GM19328 (cell line): ENCODE measurements at regions not wholly inside any gene's neighbourhood (a gene's known extent, or its start where the extent isn't known, plus 50 kb on each side); places are given as distances from the start of the nearest gene placed in this dataset.

Source experiments
- ATAC-seq: cut with Tn5 transposase; IDR thresholded peaks from one replicate; pipeline ENCODE4 v1.9.1; 2021; ENCODE audit warnings: mild to moderate bottlenecking, moderate library complexity; ENCODE audit not compliant: unreplicated experiment

DNA sequence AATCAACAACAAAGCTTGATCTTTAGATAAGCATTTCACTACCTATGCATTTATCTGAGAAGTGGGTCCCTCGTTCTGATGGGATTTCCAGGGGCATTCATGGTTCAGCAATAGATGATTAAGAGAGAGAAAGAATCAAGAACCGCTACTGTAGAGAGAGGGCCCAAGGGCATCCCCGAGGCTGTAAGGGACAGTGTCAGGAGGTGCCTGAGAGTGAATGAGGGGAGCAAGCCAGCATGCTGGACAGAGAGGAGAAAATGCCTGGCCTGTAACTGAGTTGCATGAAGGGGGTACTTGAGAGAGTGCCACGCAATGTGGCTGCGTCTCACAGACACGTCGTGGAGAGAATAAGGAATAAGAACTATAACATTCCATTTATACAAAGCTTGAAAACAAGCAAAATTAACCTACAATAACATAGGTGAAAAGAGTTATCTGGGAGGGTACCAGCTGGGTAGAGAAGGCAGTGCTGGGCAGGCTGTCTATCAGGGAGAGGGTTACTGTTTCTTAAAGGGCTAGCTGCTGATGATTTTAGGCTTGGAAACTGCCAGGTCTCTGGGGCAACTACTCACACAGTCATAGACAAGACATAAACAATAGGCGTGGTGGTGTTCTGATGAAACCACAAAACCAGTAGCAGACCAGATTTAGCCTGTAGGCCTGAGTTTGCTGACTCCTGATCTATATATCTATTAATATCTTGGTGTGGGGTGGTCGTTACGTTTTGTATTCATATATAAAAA, 374.6 kb upstream of the CFAP20DC start:
- ATAC-seq = no peak

DNA sequence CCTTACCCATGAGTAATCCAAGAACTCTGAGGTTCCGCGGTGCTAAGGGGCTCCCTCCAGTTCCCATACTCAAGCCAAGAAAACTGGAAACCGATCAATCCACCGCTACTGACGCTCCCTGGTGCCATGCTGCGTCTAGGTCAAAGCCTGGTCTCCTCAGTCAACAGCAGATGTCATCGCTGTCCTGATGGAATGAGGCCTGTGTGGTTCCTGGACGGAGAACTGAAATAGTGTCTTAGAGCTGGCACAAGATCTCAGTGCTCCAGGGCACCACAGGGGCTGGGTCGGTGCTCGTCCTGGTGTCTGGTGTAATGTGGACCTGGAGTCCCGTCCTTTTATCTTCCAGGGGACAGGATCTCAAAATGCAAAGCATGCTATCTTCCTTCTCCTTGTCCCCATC, 373.9 kb upstream of the CFAP20DC start:
- ATAC-seq = no peak

DNA sequence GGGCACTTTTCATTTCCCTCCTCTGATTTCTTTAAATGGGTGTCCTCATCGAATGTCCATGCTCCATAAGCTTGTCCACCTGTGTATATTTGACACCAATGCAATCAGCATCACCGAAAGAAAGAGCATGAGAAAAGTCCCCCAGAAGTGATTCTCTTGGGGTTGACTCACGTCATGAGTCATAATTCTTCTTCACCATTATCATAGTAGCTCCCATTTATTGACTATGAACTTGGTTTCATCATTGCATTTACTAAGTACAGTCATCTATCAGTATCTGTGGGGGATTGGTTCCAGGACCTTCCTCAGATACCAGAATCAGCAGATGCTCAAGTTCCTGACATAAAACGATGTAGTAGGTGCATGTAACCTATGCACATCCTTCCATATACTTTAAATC, 372.5 kb upstream of the CFAP20DC start:
- ATAC-seq = no peak

DNA sequence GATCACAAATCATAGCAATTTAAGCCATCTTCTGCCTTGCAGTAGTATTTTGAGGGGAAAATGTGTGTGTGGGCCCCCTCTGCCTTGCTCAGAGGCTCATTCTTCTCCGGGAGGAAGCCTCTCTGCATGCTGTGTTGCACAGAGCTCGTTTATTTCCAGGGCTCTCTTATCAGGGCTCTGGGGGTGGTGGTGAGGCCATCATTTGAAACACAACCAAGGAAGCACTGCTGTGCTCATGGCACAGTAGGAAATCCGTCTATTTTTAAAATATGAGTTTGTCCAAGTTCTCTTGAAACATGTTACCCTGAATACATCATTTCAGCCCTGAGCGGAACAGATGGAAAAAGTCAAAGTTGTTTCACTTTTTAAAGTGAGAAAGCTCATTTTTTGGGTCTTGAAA, 369.0 kb upstream of the CFAP20DC start:
- ATAC-seq = no peak

DNA sequence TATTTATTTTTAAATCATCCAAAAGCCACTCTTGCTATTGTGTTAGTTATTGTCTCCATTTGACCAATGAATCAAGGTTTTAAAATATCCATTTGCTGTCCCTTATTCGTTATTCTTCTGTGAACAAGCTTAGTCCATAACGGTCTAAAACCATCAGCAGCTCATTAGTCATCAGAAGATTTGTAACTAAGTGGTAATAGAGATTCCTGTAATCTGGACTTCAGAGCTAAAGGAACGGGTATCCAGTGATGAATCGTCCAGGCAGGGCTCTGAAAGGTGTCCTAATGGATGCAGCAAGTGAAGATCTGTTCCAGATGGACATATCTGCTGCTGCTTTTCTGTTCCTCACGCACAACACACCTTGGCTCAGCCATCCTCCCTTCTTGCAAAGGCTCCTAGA, 362.7 kb upstream of the CFAP20DC start:
- no peak for ATAC-seq

DNA sequence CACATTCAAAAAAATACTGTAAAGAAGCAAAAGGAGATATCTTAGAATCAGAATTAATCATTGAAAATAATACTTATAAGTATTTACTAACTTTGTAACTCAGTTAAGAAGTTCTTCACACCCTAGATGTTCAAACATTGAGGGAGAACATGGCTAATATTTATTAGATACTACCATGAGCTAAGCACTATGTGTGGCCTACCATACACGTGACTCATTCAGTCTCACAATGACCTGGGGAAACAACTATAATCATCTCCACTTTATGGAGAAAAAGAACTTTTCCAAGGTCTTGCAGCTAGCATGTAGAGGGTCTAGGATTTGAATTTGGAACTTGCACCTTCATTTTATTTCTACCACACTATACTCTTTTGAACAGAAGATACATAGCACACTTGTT, 361.9 kb upstream of the CFAP20DC start:
- ATAC-seq = no peak

DNA sequence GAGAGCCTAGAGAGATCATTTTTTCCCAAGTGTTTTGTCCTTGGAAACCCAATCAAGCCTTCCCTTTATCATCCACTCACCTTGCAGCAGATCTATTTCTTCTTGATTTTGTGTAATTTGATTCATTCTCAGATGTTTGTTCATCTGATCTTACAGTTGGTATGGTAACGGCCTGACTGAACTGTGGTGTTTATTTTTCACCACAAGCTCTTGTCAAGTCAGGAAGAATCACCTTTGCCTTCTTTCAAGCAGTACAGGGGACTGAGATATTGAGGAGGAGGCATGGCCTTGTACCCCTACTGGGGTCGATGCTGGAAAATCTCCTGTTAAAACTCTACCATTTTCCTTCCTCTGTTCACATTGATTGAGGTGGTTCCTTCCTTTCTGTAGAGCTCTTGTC, 361.4 kb upstream of the CFAP20DC start:
- no peak for ATAC-seq

DNA sequence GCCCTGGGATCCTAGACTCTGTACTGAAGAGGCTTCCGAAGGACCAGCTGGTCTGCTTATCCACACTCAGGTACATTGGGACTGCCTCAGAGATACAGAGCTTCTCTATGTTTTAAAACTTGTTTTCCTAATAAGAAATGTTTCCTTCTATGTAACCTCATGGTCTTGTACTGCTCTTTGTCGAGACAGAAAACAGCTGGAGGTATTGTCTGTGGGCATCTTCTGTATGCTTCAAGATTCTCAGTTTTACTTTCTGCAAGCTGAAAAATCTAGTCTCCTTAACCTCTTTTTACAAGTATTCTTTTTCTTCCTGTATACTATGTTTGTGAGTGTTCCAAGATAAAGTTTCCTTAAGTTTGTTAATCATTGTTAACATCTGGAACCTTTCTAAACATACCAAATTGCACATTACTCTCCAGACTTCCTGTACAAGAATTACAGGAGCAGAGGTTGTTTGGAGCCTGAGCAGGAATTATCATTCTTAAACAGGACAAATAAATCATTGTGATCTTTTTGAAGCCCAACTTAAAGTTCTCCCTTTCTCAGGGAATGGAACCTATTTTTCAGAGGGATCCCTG, 358.3 kb upstream of the CFAP20DC start:
- ATAC-seq = no peak

DNA sequence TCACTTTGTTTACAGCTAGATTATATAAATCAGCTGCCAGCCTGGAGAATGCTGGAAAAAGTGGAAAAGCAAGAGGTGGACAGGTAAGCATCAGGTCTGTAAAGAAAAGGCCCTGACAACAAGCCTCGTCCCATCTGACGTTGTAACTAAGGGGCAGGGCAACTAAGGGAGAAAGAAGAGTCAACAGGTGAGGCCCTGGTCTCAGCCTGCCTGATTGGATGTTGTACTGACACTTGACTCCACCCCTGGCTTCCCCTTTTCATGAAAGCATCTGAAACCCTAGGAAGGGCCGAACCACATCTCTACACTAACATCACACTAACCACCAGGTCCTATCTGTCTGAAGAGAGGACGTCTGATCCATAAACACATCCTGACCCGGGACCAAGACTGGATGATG, 357.6 kb upstream of the CFAP20DC start:
- no peak for ATAC-seq

DNA sequence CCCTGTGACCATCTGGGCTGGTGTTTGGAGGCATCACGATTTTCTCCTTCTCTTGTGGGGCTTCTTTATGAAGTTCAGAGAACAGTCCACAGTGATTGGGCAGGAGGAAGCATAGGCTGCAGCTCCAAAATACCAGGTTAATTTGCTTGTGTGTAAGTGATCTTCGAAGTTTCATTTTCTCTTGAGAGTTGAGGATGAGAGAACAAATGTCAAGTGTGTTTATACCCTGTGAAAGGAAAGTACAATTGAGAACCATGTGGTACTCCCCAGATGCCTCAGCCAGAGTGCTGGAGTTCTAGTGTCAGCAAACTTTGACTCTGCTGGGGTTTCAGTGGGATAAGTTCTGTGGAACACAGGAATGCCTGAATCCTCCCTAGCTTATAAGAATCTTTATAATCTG, 357.1 kb upstream of the CFAP20DC start:
- peak; percentile 88 for ATAC-seq

DNA sequence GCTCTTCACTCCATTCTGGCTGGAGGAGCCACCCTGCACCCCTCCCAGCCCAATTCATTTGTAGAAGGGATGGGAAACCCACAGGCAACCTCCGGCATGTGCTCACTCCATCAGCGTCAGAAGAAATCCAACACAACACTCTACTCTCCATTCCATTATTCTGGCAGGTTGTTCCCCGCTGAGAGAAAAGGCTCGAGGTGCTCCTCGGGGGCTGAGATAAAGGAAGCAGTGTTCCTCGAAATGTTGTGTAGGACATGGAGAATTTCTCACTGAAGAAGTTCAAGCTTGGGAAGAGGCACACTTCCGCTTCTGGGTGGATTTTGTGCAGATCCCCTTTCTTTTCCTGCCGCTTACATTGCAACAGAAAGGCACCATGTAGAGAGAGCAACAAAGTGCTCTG, 355.0 kb upstream of the CFAP20DC start:
- ATAC-seq = no peak

DNA sequence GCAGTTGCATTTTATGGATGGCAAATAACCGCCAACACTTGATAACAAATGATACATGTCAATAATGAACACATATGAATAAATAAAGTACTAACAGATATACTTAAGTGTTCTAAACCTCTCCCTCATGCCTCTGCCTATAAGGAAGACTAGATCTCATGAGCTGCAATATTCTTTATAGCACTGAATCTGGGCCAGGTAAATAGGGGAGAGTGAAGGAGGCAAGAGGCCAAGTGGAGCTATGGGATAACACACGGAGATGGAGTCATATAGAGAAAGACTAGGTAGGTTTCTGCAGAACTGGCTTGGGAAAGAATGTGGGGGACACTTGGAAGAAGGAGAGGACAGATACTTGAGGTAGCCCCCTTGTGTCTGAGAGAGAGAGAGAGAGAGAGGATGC, 354.2 kb upstream of the CFAP20DC start:
- ATAC-seq = no peak

DNA sequence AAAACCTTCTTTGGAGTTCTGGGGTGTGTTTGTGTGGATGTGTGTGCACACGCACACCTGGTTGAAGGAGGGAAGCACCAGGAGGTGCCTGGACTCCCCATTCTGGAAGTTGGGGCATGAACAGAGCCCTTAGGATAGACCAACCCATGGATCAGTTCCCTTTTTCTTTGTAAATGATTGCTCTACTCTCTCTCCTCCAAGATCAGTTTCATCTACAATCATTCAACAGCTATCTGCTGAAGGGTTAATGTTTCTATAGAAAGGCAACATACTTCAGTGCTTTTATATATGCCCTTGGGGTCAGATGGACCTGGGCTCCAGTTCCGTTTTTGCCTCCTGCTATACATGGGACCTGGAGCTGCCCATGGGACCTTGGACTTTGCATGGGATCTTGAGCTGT, 352.1 kb upstream of the CFAP20DC start:
- ATAC-seq = no peak

DNA sequence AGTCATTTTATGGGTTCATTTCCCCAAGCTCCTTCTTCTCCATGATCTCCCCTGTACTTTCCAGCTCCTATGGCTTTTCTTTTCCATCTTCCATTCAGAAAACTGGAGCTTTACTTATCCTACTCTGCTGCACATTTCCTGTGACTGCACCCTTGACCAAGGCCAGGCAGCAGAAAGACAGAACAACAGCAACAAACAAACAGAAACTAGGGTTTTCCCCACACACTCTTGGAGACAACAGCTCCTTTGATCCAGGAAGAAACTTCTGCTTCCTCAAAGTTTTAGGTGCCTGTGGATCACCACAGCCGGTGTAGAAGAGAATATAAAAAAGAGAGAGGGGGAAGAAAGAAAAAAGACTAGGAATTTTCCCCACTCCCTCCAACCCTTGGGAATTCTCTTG, 342.3 kb upstream of the CFAP20DC start:
- no peak for ATAC-seq

DNA sequence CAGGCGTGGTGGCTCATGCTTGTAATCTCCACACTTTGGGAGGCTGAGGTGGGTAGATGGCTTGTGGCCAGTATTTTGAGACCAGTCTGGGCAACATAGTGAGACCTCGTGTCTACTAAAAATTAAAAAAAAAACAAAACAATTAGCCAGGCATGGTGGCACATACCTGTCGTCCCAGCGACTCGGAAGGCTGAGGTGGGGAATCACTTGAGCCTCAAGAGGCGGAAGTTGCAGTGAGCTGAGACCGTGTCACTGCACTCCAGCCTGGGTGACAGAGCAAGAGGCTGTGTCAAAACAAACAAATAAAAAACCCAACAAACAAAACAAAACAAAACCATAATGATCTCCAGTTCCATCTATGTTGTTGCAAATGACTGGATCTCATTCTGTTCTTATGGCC, 341.3 kb upstream of the CFAP20DC start:
- no peak for ATAC-seq

DNA sequence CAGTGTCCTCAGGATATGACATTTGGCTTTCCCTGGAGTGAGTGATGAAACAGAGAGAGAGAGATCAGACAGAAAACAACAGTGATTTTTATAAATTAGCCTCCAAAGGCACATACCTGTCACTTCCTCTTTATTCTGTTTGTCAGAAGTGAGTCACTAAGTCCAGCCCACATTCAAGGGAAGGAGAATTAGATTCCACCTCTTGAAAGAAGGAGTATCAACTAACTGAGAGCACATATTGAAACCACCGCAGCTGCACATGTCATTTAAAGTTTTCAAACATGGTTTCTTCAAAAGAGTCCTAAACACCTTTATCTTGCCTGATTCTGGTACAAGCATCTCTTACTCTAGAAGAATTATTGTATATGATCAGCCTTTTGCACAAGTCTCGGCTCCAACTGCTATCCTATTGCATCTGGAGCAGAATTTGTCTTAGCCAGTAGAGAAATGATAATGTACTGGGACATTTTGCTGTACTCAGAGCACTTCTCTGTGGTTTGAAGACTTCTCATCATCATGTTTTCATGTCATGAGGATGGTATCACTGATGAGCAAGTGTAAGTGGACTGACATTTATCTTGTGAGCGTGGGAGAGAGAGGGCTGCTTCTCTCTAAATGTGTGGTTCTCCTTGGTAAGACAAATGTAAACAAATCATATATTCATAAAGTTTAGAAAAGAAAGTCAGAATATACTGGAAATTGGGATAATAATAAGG, 338.9 kb upstream of the CFAP20DC start:
- ATAC-seq = peak; percentile 42

DNA sequence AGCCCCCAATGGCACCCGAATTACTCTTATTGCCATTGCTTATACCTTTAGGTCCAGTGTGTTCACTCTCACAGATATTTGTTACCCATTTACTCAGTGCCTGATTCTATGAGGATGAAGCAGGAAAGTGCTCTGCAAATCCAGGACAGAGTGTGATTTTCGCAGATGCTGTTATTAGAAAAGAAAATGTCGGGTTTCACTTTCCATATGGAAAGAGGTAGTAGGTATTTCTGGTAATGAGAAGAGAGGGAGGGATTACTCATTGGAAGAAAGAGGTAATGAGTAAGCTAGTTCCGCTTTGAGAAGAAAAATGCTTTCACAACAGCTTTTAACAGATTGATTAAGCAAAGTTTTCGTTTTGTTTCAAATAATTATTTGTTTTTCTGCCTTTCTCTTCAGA, 336.3 kb upstream of the CFAP20DC start:
- ATAC-seq = peak; percentile 60

DNA sequence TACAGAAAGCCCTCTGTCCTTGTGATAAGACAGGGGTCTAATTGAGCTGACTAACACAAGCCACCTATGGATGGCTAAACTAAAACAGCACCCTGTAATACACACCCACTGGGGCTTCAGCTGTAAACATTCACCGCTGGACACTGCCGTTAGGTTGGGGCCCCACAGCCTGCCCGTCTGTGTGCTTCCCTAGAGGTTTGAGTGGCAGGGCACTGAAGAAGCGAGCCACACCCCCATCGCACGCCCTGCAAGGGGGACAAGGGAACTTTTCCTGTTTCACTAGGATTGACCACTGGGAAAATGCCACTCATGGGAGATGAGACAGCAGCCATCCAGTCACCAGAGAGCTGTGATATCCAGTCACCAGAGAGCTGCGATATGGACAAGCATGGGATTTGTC, 335.7 kb upstream of the CFAP20DC start:
- ATAC-seq = no peak

DNA sequence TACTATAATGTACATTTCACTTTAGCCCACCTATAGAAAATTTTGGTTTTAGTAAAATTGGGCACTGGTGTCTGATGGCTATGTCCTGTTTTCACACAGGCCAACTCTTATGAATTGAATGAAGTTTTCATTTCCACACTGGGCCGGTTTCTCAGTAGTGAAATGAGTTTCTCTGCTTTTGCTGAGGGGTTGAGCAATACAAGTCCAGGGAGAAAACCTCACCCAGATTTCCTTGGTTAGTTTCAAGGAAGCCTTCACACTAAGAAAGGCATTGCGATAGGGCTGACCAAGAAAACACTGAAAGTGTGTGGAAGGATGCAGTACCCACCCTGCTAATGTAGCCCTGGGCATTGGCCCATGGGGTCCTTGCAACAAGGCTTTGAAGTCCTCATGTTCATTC, 331.5 kb upstream of the CFAP20DC start:
- no peak for ATAC-seq

DNA sequence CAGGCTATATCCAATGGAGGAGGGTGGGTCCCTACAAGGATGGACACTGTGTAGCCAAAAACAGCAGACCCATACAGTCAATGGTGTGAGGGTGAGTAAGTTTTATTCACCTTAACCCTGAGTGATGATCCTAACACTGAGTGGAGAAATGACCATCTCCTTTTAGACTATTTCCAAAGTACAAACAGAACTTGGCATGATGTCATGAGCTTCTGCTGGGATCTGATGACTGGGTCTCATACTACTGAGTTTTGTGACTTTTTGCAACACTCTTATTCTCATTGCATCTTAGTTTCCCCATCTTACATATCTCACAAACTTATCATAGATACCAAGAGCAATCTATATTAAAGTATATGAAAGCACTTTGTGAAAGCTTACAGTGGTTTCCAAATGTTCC, 330.3 kb upstream of the CFAP20DC start:
- no peak for ATAC-seq

DNA sequence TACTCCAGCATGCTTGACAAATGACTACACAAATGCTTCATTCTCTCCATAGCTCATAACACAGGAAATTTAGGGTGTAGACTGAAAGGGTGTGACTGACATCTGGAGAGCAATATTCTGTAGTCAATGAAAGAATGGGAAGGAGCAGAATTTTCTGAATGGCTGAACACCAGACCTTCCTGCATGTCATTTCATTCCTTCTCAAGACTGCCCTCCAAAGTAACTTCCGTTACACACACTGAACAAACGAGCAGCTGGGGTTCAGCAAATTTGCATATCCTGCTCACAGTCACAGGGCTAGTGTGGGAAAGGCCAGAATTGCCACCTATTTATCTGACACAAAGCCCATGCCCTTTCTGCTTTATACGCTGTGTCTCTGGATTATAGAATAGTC, 325.0 kb upstream of the CFAP20DC start:
- ATAC-seq = peak; percentile 99

DNA sequence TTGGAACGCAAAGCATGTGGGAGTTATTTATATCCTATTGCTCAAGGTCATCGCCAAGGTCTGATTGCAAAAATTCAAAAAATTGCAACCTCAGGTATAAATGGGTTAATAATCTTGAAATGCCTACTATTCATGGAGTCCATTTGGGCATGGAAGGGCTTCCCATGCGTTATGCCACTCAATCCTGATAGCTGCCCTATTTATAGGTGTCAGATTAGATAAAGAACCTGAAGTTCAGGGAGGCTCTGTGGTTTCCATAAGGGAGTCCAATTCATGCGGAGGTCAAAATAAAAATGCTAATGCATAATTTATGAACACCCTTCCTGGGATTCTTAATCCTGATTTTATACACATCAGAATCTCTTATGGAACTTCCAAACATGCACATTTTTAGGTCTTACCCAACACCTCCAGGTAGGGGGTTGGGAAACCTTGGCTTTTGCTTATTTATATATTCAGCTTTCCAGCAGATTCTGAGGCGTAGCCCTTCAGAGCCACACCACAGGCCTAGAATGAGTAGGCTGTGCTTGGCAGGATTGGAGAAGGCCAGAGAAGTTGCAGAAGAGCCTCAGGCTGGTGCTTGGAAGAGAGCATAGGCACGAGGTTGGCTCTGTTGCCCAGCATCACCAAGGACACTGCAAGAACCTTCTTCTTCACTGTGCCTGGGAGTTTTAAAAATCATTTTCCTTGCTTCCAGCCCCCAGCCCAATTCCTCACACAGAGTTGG, 324.4 kb upstream of the CFAP20DC start:
- no peak for ATAC-seq
